ENCODE measurements at regions not wholly inside any gene's neighbourhood (a gene's known extent, or its start where the extent isn't known, plus 50 kb on each side); places are given as distances from the start of the nearest gene placed in this dataset.

DNA sequence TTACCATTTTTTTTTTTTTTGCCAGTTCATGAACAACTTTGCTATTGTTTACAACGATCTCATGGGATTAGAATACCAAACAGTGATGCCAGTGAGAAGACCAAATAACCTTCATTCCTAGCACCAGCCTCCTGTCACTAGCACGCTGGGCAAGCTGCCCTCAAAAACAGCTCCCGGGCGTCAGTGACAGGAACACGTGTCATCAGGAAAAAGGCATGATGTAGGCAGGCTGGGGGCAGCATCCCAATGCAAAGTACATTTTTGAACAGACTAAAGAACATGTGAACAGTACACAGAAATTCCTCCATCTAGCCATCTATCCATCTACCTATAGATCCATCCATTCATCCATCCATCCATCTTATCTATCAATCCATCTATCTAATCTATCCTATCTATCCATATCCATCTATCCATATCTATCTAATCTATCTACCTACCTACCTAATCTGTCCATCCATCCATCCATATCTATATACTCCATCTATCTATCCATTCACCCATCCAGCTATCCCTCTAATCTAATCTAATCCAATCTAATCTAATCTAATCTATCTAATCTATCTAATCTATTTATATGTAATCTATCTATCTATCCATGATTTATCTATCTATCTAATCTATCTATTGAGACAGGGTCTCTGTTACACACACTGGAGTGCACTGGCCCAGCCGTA, 378.5 kb downstream of the SHANK2 start:
- H3K4me1 Mint-ChIP-seq, result no peaks in the 10 kb centered on the region
- H3K27me3 Mint-ChIP-seq, result peaks cover 4 to 36% (median 10%) of the 10 kb centered on the region in 5 donors
- no peak for ATAC-seq
- DNase-seq, result no peak
- H3K4me3 Mint-ChIP-seq, result no peak overlapping the region
- POLR2A ChIA-PET, result no interaction called here
- H3K9me3 Mint-ChIP-seq, result peaks cover 0 to 2% (median 0%) of the 10 kb centered on the region in 9 donors
- H3K36me3 Mint-ChIP-seq, result no peaks in the 10 kb centered on the region
- no peak overlapping the region for H3K27ac Mint-ChIP-seq

DNA sequence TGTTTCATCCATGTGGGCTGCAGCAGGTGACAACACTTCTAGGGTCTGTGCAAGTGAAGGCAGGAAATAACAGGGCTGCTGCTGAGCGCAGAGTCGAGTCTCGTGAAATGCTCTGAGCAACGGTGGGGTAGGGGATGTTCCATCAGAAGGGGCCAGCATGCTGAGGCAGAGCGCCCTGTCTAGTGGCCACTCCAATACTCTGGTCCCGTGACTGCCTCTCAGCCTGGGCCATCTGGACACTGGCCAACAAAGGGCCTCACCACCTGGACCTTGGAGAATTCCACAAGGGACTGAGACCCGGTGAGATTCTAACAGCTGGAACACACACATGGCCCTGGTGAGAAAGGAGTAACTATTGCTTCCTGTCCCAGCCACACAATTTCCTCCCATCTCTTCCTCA, 375.7 kb downstream of the SHANK2 start:
- no peak overlapping the region for H3K4me3 Mint-ChIP-seq
- peaks cover 0 to 2% (median 0%) of the 10 kb centered on the region in 9 donors for H3K9me3 Mint-ChIP-seq
- POLR2A ChIA-PET, result no interaction called here
- no peaks in the 10 kb centered on the region for H3K36me3 Mint-ChIP-seq
- ATAC-seq, result no peak
- H3K27me3 Mint-ChIP-seq, result peaks cover 6 to 42% (median 17%) of the 10 kb centered on the region in 5 donors
- no peak for DNase-seq
- no peak overlapping the region for H3K27ac Mint-ChIP-seq
- H3K4me1 Mint-ChIP-seq, result no peaks in the 10 kb centered on the region

DNA sequence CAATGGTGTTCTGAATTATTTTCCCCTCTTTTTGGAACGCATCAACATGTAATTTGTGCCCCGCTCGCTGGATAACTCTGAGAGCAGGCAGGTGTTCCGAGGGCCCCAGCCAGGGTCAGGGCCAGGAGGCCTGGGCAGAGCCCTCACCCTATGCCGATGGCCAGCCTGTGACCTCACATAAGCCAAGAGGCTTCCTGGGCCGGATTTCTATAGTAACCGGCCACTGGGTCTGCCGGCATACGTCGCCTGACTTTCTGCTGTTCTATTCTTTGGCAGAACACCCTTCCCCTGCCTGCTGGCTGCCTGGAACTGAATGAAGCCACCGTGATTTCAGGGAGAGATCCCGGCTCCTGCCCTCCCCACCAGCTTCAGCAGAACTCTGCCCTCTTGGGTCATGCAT, 375.2 kb downstream of the SHANK2 start:
- no peak overlapping the region for H3K27ac Mint-ChIP-seq
- H3K27me3 Mint-ChIP-seq, result peaks cover 3 to 37% (median 19%) of the 10 kb centered on the region in 5 donors
- ATAC-seq, result no peak
- DNase-seq, result no peak
- no peak overlapping the region for H3K4me3 Mint-ChIP-seq
- H3K9me3 Mint-ChIP-seq, result peaks cover 0 to 2% (median 0%) of the 10 kb centered on the region in 9 donors
- POLR2A ChIA-PET, result no interaction called here
- H3K4me1 Mint-ChIP-seq, result no peaks in the 10 kb centered on the region
- no peaks in the 10 kb centered on the region for H3K36me3 Mint-ChIP-seq

DNA sequence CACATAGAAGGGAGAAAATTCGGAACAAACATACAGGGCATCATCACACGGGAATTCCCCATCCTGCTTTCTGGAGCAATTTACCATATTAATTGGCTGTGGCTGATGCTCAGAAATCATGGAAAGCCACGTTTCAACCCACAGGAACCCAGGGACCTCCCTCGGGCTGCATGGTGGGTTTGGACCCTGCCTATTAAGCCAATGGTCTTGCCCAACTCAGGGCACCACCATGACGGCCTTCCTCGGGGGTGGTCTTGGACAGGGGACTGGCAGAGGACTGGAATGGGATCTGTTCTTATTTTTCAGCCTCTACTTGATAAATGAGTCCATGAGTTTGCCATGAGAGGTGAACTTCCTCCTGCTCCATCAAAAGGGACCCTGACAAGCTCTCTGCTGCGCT, 374.0 kb downstream of the SHANK2 start:
- DNase-seq (no peak), ATAC-seq (no peak)
- Mint-ChIP-seq H3K27ac (no peak overlapping the region), H3K36me3 (no peaks in the 10 kb centered on the region), H3K27me3 (peaks cover 2 to 27% (median 10%) of the 10 kb centered on the region in 5 donors), H3K4me3 (no peak overlapping the region), H3K9me3 (peaks cover 0 to 2% (median 0%) of the 10 kb centered on the region in 9 donors), H3K4me1 (no peaks in the 10 kb centered on the region)
- POLR2A ChIA-PET, result no interaction called here

DNA sequence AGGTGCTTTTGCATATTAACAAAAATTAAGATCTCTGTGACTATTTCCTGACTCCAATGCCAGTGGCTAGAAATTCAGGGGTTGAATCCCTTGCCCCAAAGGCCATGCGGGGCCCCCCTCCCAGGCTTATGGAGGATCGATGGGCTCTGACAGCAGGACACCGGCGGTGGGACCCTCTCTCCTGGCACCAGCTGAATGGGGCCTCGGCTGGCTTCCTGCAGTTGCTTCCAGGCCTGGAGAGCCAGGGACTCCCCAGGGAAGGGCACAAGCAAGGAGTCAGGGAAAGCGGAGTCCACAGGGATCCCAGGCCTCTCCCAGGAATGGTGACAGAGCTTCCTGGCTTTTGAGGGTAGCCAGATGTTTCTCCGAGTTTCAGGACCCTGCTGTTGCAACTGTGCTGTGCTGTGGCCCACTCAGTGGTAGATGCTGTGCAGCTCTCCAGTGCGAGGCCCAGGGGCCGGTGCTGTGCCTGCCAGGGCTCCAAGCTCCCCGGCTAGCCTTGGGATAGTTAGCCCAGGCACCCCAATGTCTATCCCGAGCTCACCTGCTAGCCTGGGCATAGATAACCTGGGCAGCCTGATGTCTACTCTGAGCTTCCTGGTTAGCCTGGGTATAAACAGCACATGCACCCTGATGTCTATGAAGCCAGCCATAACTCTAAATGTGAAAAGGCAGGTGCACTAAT, 372.6 kb downstream of the SHANK2 start:
- POLR2A ChIA-PET, result no interaction called here
- Mint-ChIP-seq H3K9me3 (peaks cover 0 to 2% (median 0%) of the 10 kb centered on the region in 9 donors), H3K36me3 (no peaks in the 10 kb centered on the region), H3K27ac (no peak overlapping the region), H3K4me3 (no peak overlapping the region), H3K27me3 (peaks cover 2 to 23% (median 5%) of the 10 kb centered on the region in 5 donors), H3K4me1 (no peaks in the 10 kb centered on the region)
- no peak for ATAC-seq
- DNase-seq, result no peak

DNA sequence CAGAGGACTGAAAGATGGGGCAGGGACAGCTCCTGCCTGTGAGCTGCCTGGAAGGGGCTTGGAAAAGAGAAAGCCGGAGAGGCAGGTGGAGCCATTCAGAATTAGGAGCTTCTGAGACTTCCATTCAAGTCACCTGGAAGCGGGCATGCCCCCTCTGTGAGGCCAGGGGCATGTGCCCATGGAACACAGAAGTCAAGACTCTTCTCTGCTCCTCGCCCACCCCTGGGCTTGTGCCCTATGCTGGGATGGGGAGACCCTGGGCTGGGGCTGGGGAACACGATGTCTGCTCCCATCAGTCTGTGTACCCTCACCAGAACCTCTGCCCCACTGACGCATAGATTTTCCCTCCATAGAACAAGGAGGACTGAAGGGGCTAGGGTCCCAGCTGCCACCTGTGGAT, 372.0 kb downstream of the SHANK2 start:
- Mint-ChIP-seq H3K27ac (no peak overlapping the region), H3K27me3 (peaks cover 2 to 29% (median 10%) of the 10 kb centered on the region in 5 donors), H3K4me3 (no peak overlapping the region), H3K9me3 (peaks cover 0 to 2% (median 0%) of the 10 kb centered on the region in 9 donors), H3K36me3 (no peaks in the 10 kb centered on the region), H3K4me1 (no peaks in the 10 kb centered on the region)
- POLR2A ChIA-PET, result no interaction called here
- DNase-seq (no peak), ATAC-seq (no peak)

DNA sequence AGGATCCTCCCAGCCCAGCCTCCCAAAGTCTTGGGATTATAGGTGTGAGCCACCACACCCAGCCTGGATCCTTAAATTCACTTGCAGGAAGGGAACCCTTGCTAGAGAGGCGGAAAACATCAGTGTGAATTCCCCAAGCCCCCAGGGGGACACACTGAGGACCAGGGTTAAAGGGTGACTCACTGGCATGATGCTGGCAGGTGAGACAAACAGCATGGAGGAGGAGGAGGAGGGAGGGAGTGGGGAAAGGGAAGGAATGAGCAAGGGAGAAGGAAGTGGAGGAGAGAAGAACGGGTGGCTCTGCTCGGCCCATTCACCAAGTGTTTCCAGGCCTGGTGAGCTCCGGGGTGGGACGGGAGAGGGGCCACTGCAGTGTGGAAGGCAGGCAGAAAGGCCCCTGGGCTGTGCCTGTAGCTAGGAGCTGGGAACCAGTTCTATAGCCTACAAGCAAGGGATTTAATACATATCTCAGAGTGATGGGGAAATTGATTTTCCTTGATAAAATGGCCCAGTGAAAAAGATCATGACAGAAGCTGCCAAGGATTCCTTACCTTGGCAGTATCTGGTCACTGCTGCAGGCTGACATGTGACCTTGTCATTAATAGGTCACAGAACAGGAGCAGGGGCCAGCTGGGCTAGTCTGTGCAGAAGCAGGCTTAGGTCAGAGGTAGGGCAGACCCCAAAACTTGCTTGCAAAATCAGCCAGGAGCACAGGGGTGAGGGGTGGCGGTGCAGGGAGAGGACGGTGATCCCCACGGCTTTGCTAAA, 370.2 kb downstream of the SHANK2 start:
- H3K27me3 Mint-ChIP-seq, result peaks cover 2 to 29% (median 10%) of the 10 kb centered on the region in 5 donors
- H3K4me3 Mint-ChIP-seq, result no peak overlapping the region
- H3K27ac Mint-ChIP-seq, result no peak overlapping the region
- ATAC-seq (no peak), DNase-seq (no peak)
- POLR2A ChIA-PET, result no interaction called here
- no peaks in the 10 kb centered on the region for H3K36me3 Mint-ChIP-seq
- no peaks in the 10 kb centered on the region for H3K4me1 Mint-ChIP-seq
- H3K9me3 Mint-ChIP-seq, result peaks cover 0 to 3% (median 0%) of the 10 kb centered on the region in 9 donors

DNA sequence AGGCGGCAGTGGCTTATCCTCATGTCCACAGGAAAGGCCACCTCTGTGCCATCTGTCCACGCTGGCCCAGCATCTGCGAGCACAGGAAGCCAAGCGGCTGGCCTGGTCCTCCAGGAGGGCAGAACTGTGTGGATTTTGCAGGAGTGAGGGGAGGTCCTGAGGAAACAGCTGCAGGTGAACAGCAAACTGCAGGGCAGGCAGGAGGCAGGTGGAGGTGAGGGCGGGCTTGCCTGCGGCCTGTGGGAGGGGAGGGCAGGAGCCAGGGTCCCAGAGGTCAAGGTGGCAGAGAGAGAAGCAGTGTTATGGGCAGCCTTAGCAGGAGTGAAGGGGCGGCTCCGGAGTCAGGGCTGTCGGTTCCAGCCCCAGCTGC, 369.7 kb downstream of the SHANK2 start:
- Mint-ChIP-seq H3K27ac (no peak overlapping the region), H3K36me3 (no peaks in the 10 kb centered on the region), H3K4me3 (no peak overlapping the region), H3K27me3 (peaks cover 2 to 29% (median 10%) of the 10 kb centered on the region in 5 donors), H3K9me3 (peaks cover 0 to 3% (median 0%) of the 10 kb centered on the region in 9 donors), H3K4me1 (no peaks in the 10 kb centered on the region)
- POLR2A ChIA-PET, result no interaction called here
- ATAC-seq (no peak), DNase-seq (no peak)

DNA sequence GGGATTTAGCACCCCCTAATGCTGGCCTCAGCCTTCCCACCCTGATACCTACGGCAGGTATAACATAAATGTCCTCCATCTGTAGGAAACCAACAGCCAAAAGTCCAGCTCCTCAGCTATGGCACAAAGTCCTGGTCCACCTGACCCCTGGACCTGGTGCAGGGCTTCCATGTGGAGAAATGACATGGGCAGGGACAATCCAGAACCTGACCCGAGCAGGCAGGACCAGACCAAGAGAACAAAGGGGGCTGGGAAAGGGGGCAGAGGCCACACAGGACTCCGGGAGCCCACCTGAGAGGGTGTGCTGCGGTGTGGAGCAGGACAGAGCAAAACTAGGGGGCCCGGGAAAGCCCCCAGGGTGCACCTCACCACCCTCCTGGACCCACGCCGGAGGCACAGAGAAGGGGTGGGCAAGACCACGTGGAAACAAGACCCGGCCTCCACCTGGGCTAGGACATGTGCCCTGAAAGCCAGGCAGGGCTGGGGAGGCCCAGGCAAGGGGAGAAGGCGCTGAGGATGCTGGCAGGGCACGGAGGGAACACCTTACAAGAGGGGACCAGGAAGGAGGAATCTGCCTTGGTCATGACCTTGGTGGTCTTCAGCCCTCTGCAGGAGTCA, 368.9 kb downstream of the SHANK2 start:
- ATAC-seq, result no peak

DNA sequence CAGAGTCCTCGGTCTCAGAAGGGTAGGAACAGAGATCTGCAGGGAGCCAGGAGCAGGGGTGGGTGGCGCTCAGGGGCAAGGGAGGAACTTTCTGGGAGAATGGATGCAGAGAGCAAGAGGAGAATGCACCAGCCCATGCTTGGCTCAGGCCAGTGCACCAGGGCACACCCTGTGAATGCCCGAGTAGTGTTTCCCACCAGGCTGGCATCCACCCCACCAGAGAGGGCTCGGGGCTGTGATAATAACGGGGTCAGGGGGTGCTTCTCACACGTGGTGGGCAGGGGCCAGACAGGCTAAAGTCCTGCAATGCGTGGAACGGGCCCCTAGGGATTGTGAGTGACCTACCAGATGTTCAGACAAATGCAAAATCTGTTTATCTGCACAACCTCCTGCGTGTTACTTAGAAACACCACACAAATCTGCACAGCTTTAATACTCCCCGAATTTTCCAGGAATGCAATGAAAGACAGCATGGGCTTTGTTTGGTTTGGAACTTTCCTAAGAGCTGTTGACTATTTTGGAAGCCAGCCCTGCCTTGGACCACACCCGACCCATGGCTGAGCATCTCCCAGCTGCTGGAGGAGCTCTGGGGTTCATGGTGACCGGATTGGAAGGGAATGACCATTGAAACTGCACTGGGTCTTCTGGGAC, 368.3 kb downstream of the SHANK2 start:
- ATAC-seq (no peak), DNase-seq (no peak)
- no peaks in the 10 kb centered on the region for H3K4me1 Mint-ChIP-seq
- no peak overlapping the region for H3K4me3 Mint-ChIP-seq
- peaks cover 2 to 30% (median 14%) of the 10 kb centered on the region in 5 donors for H3K27me3 Mint-ChIP-seq
- H3K27ac Mint-ChIP-seq, result no peak overlapping the region
- H3K36me3 Mint-ChIP-seq, result no peaks in the 10 kb centered on the region
- POLR2A ChIA-PET, result no interaction called here
- peaks cover 0 to 3% (median 0%) of the 10 kb centered on the region in 9 donors for H3K9me3 Mint-ChIP-seq

More for the DNA sequence above, 368.9 kb downstream of the SHANK2 start:
- Mint-ChIP-seq H3K36me3 (no peaks in the 10 kb centered on the region), H3K27me3 (peaks cover 2 to 33% (median 14%) of the 10 kb centered on the region in 5 donors), H3K27ac (no peak overlapping the region), H3K4me1 (no peaks in the 10 kb centered on the region), H3K4me3 (no peak overlapping the region), H3K9me3 (peaks cover 0 to 3% (median 0%) of the 10 kb centered on the region in 9 donors)
- POLR2A ChIA-PET, result no interaction called here
- DNase-seq, result no peak

DNA sequence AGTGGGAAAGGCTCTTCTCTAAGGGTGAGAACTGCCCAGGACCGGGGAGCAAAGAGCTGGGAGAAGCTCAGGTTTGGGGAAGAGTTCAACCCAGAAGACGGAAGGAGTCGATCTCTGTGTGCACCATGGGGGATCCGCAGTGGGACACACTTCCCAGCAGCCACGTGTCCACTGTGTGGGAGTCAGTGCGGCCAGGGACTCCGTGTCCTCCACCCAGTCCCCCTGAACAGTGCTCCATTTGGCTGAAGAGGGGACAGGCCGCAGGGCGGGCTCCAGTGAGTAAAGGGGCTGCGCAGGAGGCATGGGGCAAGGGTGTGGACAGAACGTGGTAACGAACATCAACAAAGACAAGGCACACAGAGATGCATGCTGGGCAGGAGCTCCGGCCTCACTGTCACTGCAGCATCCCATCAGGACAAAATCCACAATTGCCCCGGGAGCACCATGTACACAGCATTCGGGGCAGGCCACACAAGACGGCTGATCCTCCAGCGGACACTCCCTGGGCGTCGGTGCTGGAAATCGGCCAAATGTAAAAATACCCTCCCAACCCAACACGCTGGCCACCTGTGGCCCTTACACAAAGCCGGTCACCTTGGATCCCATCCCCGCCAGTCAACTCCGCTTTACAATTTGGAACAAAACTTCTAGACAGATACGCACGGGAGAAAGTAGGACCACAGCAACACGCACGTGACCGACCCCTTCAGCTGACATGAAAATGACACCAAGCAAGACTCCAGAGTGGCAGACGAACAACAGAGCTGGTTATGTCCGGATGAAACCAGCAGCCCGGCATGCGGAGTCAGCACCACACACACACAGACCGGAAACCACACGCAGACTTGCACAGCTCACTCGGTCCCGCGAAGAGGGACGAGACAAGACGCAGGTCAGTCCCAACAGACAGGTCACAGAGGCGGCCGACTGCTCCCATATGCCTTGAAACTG, 366.8 kb downstream of the SHANK2 start:
- Mint-ChIP-seq H3K4me3 (no peak overlapping the region), H3K27ac (no peak overlapping the region), H3K9me3 (peaks cover 0 to 3% (median 0%) of the 10 kb centered on the region in 9 donors), H3K36me3 (no peaks in the 10 kb centered on the region), H3K4me1 (no peaks in the 10 kb centered on the region), H3K27me3 (peaks cover 0 to 16% (median 11%) of the 10 kb centered on the region in 5 donors)
- DNase-seq (no peak), ATAC-seq (no peak)
- POLR2A ChIA-PET, result no interaction called here

DNA sequence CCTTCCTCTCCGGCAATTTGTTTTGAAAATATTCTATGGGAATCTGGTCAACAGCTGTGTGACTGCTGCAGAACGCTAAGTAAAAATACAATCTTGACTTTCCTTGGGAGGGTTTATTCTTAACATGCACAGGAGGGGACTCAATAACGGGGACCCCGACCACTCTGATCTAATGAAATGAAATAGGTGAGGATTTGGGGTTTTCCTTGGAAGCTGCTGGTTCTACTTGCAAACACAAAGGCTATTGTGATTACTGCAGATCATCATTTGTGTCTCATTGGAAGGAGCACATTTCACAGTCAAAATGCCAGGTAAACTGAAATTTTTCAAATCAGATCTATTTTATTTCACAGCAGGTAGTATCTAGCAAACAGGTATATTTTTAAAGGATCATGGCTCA, 366.1 kb downstream of the SHANK2 start:
- POLR2A ChIA-PET, result no interaction called here
- H3K27ac Mint-ChIP-seq, result no peak overlapping the region
- peaks cover 0 to 3% (median 0%) of the 10 kb centered on the region in 9 donors for H3K9me3 Mint-ChIP-seq
- peaks cover 0 to 16% (median 11%) of the 10 kb centered on the region in 5 donors for H3K27me3 Mint-ChIP-seq
- DNase-seq (no peak), ATAC-seq (no peak)
- no peak overlapping the region for H3K4me3 Mint-ChIP-seq
- no peaks in the 10 kb centered on the region for H3K4me1 Mint-ChIP-seq
- no peaks in the 10 kb centered on the region for H3K36me3 Mint-ChIP-seq

Measured in naive thymus-derived CD8-positive, alpha-beta T cell (primary cell).